RWPE1 (cell line): ENCODE measurements at regions not wholly inside any gene's neighbourhood (a gene's known extent, or its start where the extent isn't known, plus 50 kb on each side); places are given as distances from the start of the nearest gene placed in this dataset.

ENCODE experiments used
- CTCF ChIA-PET: fragments of 350-600 bp; sonication (Branson Sonifier 250); formaldehyde crosslinking; extraction: SDS; loops from one replicate; lab custom pipeline; 2021; lab: Yijun Ruan, JAX
- POLR2A ChIA-PET: fragments of 400-600 bp; formaldehyde crosslinking; extraction: SDS; loops from one replicate; lab custom pipeline; 2020; ENCODE audit warnings: antibody characterized with exemption; ENCODE audit not compliant: low non-redundant PET; lab: Yijun Ruan, JAX
- DNase-seq: peaks from one replicate; pipeline ENCODE4 v3.0.0; 2012; ENCODE audit warnings: low spot score
- H3K27ac ChIP-seq: fragments of 450-650 bp; 2 replicates; pipeline ENCODE4 v1.5.1; 2017
- TF ChIP-seq, protein P1 (sequence below): fragments of 450-650 bp; conservative IDR thresholded peaks from 2 replicates; pipeline ENCODE4 v1.5.1; 2017; ENCODE audit warnings: low read depth, mild to moderate bottlenecking

DNA sequence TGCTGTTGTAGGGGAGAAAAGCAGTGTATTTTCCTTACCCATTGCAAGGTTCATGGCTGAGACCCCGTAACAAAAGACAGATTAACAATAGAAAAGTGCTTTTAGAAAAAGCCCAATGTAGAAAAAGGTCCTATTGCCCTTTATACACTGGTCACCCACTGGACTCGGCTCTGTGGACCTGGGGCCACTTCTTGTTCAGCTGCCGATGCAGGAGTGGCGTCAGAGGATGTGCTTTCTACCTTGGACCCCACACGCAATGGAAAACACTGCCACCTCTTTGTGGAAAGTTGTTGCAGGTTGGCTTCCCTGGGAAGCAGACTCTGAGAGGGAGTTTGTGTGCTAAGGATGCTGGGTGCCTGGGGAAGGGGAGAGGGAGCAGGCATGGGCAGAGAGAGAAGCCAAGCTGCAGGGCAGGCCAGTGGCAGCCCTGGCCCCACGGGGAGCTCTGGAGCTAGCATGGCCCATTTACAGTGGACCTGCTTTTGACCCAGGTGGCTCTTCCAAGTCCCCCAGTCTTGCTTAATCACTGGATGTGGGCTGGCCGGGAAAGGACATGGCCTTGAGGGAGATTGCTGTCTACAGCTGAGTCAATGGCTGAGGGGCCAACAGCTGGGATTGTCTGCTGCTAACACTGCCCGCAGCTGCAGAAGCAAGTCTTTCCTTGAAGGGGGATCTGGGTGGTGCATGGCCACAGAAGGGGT, 142.9 kb downstream of the CDC5L start:
- POLR2A ChIA-PET = no interaction called here
- no peak for DNase-seq
- H3K27ac ChIP-seq = no peak overlapping the region
- CTCF ChIA-PET = interaction anchor here (0.6 kb wide), 1 partner anchor 169 kb away, joined by 3 read pairs; no protein-coding TSS in a partner anchor
- TF ChIP-seq, protein P1, sequence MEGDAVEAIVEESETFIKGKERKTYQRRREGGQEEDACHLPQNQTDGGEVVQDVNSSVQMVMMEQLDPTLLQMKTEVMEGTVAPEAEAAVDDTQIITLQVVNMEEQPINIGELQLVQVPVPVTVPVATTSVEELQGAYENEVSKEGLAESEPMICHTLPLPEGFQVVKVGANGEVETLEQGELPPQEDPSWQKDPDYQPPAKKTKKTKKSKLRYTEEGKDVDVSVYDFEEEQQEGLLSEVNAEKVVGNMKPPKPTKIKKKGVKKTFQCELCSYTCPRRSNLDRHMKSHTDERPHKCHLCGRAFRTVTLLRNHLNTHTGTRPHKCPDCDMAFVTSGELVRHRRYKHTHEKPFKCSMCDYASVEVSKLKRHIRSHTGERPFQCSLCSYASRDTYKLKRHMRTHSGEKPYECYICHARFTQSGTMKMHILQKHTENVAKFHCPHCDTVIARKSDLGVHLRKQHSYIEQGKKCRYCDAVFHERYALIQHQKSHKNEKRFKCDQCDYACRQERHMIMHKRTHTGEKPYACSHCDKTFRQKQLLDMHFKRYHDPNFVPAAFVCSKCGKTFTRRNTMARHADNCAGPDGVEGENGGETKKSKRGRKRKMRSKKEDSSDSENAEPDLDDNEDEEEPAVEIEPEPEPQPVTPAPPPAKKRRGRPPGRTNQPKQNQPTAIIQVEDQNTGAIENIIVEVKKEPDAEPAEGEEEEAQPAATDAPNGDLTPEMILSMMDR = no peak

DNA sequence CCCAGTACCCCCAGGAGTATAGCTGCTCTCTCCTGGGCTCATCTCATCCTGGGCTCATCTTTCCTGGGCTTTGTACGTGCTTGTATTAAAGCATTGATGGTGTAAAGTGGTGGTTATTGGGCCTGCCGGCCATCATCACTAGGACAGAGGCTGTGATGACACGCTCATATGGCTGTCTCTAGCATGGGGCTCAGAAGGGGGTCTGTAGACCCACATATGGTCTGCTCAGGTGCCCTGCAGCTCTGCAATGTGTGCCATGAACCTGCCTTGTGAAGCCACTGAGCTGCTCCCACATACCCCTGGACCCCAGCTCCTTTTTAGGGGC, 143.4 kb downstream of the CDC5L start:
- ChIA-PET CTCF (interaction anchor here (0.6 kb wide), 1 partner anchor 293 kb away, joined by 3 read pairs; no protein-coding TSS in a partner anchor), POLR2A (no interaction called here)
- H3K27ac ChIP-seq = no peak overlapping the region
- no peak for DNase-seq
- TF ChIP-seq, protein P1 = no peak

DNA sequence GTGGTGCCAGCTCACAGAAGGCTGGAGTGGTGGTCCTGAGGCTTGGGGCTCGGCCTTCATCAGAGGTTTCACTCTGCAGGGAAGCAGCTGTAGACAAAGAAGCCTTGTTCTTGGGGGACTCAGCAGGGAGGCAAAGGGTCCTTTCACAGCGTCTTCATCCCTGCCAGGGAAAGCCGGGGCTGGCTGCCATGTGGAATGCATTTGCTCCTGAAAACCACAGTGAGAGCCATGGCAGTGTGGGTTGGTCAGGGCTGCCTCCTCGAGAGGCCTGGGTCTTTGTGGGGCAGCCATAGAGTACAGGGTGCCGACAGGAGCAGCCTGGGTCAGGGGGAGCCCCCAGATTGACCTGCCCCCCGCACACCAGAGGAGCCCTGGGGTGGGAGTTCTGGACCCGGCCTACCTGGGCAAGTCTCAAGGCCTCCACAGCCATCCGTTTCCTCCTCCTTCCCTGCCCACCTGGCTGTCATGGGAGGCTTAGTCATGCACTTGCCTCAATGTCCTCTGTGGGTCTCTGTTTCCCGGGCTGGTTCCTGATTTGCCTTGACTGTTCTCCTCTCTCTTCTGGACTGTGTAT, 144.0 kb downstream of the CDC5L start:
- ChIA-PET CTCF (interaction anchor here (0.6 kb wide), 1 partner anchor 294 kb away, joined by 3 read pairs; no protein-coding TSS in a partner anchor), POLR2A (no interaction called here)
- DNase-seq = no peak
- H3K27ac ChIP-seq = no peak overlapping the region
- TF ChIP-seq, protein P1 = no peak

DNA sequence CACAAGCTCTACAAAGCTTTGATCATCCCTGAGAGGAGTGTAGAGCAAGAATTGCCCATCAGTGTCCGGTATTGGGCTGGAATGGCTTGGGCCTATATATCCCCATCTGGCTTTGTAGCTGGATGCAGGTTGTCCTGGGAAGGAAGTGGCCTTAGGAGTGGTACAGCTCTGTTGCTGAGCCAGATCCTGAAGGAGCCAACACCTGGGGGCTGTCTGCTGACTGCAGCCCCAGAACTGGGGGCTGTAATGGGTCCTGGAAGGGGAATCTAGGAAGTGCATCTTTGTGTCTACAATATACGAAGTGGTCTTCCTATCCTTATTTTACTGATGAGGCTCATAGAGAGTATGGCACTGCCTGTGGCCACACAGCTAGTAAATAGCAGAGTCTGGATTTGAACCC, 145.9 kb downstream of the CDC5L start:
- ChIA-PET CTCF (no interaction called here), POLR2A (no interaction called here)
- no peak overlapping the region for H3K27ac ChIP-seq
- DNase-seq = no peak
- TF ChIP-seq, protein P1 = no peak

DNA sequence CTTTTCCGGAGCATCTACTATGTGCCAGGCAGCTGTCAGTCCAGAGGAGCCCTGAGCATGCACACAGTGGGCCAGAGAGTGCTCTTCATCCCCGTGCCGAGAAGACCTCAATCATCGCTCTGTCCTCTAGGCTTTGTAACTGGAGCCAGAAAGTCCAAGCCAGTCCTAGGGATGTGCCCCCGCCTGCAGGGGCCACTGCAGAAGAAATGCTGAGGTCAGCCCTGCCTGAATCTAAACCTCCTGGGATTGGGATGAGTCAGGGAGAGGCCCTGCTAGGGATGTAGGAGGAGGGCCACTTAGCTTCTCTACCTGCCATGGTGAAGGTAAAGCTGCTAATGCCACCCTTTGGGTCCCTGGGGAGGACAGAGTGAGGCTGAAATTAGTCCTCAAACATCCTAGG, 146.8 kb downstream of the CDC5L start:
- H3K27ac ChIP-seq = no peak overlapping the region
- ChIA-PET CTCF (no interaction called here), POLR2A (no interaction called here)
- TF ChIP-seq, protein P1 = no peak
- DNase-seq = no peak

DNA sequence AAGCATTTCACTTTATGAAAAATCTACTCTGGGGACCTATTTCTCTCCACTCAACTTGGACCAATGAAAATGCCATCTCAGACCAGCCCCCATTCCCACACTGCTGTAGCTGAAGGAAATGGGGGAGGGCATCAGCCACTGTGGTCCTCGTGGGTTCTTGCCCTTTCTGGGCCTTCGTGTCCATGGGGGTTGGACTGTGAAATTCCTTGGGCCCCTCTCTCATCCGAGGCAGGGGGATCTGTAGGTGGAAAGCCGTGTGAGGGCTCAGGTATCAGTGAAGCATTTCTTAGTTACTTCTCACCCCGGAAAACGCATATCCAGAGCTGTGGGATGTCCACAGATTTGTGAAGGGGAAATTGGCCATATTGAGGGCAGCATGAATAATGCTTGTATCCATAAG, 147.9 kb downstream of the CDC5L start:
- TF ChIP-seq, protein P1 = no peak
- ChIA-PET POLR2A (no interaction called here), CTCF (no interaction called here)
- no peak for DNase-seq
- no peak overlapping the region for H3K27ac ChIP-seq
